IgD-negative memory B cell (primary cell): ENCODE measurements at regions not wholly inside any gene's neighbourhood (a gene's known extent, or its start where the extent isn't known, plus 50 kb on each side); places are given as distances from the start of the nearest gene placed in this dataset.

Experiments
- H3K27ac Mint-ChIP-seq, 3 donors: one replicate each; pipeline ENCODE4 v1.8.0; 2020 to 2022; ENCODE audit warnings: mild to moderate bottlenecking in 3 of 3, mixed read lengths in 3 of 3, moderate library complexity in 1 of 3
- H3K27me3 Mint-ChIP-seq: one replicate; pipeline ENCODE4 v1.8.0; 2021; ENCODE audit warnings: mixed read lengths
- H3K36me3 Mint-ChIP-seq: one replicate; pipeline ENCODE4 v1.8.0; 2020; ENCODE audit warnings: mild to moderate bottlenecking, mixed read lengths
- H3K4me1 Mint-ChIP-seq, 3 donors: one replicate each; pipeline ENCODE4 v1.8.0; 2020 to 2022; ENCODE audit warnings: mixed read lengths in 3 of 3, mild to moderate bottlenecking in 1 of 3
- H3K4me3 Mint-ChIP-seq, 4 donors: one replicate each; pipeline ENCODE4 v1.8.0; 2020 to 2022; ENCODE audit warnings: mild to moderate bottlenecking in 4 of 4, mixed read lengths in 4 of 4, moderate library complexity in 3 of 4
- H3K9me3 Mint-ChIP-seq, 3 donors: one replicate each; pipeline ENCODE4 v1.8.0; 2020 to 2021; ENCODE audit warnings: mixed read lengths in 3 of 3, mild to moderate bottlenecking in 1 of 3

DNA sequence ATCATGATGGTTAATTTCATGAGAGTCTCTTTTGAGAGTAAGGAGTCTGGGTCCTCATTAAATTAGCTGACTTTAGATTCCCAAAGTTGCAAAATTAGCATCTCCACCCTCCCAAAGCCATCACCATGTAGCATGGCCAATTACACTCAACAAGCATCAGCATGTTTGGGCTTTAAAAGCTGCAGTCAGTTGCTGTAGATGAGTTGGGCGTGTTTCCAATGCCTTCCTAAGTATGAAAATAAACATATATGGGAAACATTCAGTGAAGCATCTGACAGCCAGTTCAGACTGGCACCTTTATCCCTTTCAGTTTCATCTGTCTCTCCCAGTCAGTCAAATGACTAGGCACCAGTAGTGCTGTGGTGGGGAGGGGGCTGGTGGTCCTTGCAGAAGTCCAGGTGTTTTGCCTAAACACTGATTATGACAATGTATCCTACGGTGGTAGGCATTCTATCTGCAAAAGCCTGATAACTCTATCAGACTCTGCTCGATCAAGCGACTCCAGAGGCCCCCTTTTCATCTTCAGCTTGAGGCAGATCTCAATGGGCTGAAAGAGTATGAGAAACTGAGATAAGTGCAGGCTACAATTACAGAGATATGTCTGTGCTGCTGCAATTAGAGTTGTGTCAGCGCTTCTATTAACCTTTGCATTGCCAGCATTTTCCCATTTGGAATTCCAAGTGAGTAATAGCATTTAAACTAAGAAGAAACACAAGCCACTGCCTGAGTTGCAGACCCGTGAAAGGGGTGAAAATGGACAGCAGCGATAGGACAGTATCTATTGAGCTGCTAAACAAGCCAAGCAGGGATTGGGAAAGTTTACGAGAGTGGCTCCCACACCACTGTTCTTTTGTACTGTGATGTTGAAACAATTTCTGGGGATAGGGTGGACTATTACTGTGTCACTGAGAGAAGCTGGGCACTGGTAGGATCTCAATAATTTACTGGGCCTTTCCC is 67.3 kb upstream of the SPOPL start:
- no peaks in the 10 kb centered on the region for H3K36me3 Mint-ChIP-seq
- H3K27ac Mint-ChIP-seq, result no peak overlapping the region
- H3K27me3 Mint-ChIP-seq, result no peaks in the 10 kb centered on the region
- no peak overlapping the region for H3K4me3 Mint-ChIP-seq
- no peaks in the 10 kb centered on the region for H3K4me1 Mint-ChIP-seq
- no peaks in the 10 kb centered on the region for H3K9me3 Mint-ChIP-seq

DNA sequence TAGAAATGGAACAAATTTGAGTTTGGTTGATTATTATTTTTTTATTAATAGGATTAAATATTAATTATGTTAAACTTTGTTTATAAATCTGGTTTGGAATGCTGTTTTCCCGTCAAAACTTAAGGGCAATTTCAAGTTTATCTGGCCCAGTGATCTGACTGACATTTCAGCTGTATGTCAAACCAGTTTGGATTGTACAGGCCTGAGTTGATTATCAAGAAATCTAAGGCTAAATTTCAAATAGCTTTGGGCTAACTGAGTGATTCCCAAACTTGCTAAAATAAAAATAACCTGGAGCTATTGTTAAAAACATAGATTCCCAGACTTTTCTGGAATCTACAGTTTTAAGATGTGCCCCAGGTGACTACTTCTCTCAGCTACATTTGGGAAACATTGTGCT is 65.9 kb upstream of the SPOPL start:
- Mint-ChIP-seq H3K4me3 (no peak overlapping the region), H3K4me1 (no peaks in the 10 kb centered on the region), H3K9me3 (no peaks in the 10 kb centered on the region), H3K27me3 (no peaks in the 10 kb centered on the region), H3K27ac (no peak overlapping the region), H3K36me3 (no peaks in the 10 kb centered on the region)

DNA sequence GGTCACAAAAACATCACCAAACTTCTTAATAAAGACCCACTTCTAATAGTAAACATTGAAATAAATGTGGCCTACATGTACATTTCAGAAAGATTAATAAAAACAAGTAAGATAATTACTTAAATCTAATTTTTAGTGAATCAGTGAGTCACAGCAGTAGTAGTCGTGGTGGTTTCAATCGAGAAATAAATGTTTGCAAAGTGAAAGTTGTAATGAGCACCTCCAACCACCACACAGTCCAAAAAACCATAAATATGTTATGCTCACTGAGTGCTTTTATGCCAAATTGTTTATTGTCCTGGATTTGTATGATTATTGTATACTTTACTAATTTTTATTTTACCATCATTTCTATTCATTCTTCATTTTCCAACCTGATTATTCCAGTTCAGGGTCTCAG is 61.8 kb upstream of the SPOPL start:
- no peaks in the 10 kb centered on the region for H3K27me3 Mint-ChIP-seq

DNA sequence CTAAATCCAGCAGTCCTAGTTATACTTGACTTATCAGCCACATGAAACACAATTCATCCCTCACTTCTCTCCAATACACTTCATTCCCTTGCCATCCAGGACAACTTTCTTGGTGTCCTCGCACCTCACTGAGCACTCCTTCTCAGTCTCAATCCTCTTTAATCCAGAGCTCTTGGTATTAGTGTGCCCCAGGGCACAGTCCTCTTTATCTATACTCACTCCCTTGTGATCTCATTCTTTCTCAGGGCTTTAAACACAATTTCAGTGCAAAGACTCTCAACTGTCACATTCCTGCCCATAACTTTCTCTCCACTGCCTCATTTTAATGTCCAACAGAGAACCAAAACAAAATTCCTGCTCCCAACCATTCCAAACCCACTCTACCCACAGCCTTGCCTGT is 60.8 kb upstream of the SPOPL start:
- no peak overlapping the region for H3K27ac Mint-ChIP-seq
- H3K27me3 Mint-ChIP-seq, result no peaks in the 10 kb centered on the region
- peaks cover 0 to 2% (median 0%) of the 10 kb centered on the region in 3 donors for H3K9me3 Mint-ChIP-seq
- H3K4me1 Mint-ChIP-seq, result peaks cover 0 to 3% (median 1%) of the 10 kb centered on the region in 3 donors
- no peak overlapping the region for H3K4me3 Mint-ChIP-seq
- peaks cover 3% of the 10 kb centered on the region for H3K36me3 Mint-ChIP-seq

More for the DNA sequence above, 61.8 kb upstream of the SPOPL start:
- peaks cover 0 to 3% (median 1%) of the 10 kb centered on the region in 3 donors for H3K4me1 Mint-ChIP-seq
- H3K36me3 Mint-ChIP-seq, result peaks cover 3% of the 10 kb centered on the region
- H3K27ac Mint-ChIP-seq, result no peak overlapping the region
- no peak overlapping the region for H3K4me3 Mint-ChIP-seq
- H3K9me3 Mint-ChIP-seq, result peaks cover 0 to 2% (median 0%) of the 10 kb centered on the region in 3 donors

DNA sequence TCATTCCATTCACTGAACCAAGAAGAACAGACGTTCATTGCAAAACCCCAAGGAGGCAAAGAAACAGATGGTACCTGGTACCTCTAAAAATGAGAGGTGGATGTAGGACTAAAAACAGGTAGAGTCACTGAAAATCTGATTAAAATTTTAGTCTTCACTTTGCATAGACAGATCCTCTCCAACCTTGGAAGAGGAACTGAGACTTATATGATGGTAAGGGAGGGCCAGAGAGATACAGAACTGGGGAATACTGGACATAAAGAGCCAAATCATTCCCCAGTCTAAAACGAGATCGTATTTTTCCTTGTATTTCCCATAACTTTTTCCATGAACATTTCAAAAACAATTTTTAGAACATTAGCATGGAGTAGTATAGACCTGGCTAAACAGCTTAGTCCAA is 59.7 kb upstream of the SPOPL start:
- peaks cover 3% of the 10 kb centered on the region for H3K36me3 Mint-ChIP-seq
- H3K27me3 Mint-ChIP-seq, result no peaks in the 10 kb centered on the region
- H3K4me3 Mint-ChIP-seq, result no peak overlapping the region
- peaks cover 0 to 3% (median 1%) of the 10 kb centered on the region in 3 donors for H3K4me1 Mint-ChIP-seq
- H3K27ac Mint-ChIP-seq, result no peak overlapping the region
- peaks cover 0 to 2% (median 0%) of the 10 kb centered on the region in 3 donors for H3K9me3 Mint-ChIP-seq

DNA sequence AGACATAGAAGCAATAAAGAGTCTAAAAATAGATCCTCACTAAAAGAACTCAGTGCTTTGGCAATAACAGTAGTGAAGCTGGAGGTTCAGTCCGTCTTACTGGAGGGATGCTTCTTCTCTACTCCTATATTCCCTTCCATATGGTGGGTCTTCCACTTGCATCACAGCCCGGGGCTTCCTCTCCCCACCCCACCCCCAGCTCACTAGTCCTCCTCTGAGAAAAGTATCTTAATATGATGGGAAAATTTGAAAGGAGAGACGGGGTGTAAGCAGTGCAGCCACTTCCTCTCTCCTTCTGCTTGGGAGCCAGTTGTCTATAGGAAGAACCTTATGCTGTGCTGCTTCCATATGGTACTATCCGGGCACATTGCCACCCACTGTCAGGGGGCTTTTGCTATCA is 57.2 kb upstream of the SPOPL start:
- peaks cover 0 to 2% (median 0%) of the 10 kb centered on the region in 3 donors for H3K9me3 Mint-ChIP-seq
- H3K4me3 Mint-ChIP-seq, result no peak overlapping the region
- H3K4me1 Mint-ChIP-seq, result peaks cover 0 to 3% (median 1%) of the 10 kb centered on the region in 3 donors
- H3K27ac Mint-ChIP-seq, result no peak overlapping the region
- peaks cover 8% of the 10 kb centered on the region for H3K36me3 Mint-ChIP-seq
- H3K27me3 Mint-ChIP-seq, result no peaks in the 10 kb centered on the region

DNA sequence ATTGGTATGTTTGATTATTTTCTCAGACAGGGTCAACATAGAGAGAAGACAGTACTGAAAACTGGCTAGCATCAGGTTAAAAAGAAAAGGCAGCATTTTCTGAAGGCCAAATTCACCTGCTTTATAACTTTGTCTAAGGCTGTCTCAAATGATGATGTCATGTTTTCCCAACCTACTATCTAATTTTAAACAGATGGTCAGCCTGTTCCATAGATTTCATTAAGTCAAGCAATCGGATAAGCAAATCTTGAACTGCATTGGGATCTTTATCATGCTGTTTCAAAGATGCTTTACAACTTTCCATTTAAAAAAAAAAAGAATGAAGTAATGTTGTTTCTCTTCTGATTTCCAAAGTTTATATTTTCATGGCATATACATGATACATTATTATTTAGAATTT is 56.3 kb upstream of the SPOPL start:
- H3K36me3 Mint-ChIP-seq, result peaks cover 8% of the 10 kb centered on the region
- H3K4me1 Mint-ChIP-seq, result peaks cover 0 to 3% (median 1%) of the 10 kb centered on the region in 3 donors
- no peaks in the 10 kb centered on the region for H3K27me3 Mint-ChIP-seq
- no peak overlapping the region for H3K27ac Mint-ChIP-seq
- peaks cover 0 to 2% (median 0%) of the 10 kb centered on the region in 3 donors for H3K9me3 Mint-ChIP-seq
- no peak overlapping the region for H3K4me3 Mint-ChIP-seq

DNA sequence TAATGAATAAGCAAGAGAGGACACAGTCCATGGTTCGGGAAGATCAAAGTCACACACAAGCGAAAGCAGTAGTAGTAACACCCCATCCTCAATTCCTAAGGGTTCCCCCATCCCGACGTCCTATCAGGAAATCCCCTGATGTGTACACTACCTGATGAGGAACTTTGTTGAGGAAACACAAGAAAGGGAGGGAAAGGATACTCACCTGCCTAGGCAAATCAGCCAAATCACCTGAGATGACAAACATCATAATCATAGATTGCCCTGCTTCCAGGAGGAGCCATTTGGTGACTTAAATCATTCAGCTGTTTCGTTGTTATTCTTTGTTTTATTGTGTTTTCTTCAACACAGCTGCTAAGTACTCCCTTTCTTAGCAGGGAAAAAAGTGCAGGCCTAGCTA is 55.5 kb upstream of the SPOPL start:
- Mint-ChIP-seq H3K4me3 (no peak overlapping the region), H3K9me3 (peaks cover 0 to 2% (median 0%) of the 10 kb centered on the region in 3 donors), H3K27ac (no peak overlapping the region), H3K27me3 (no peaks in the 10 kb centered on the region), H3K36me3 (peaks cover 8% of the 10 kb centered on the region), H3K4me1 (peaks cover 0 to 3% (median 1%) of the 10 kb centered on the region in 3 donors)

DNA sequence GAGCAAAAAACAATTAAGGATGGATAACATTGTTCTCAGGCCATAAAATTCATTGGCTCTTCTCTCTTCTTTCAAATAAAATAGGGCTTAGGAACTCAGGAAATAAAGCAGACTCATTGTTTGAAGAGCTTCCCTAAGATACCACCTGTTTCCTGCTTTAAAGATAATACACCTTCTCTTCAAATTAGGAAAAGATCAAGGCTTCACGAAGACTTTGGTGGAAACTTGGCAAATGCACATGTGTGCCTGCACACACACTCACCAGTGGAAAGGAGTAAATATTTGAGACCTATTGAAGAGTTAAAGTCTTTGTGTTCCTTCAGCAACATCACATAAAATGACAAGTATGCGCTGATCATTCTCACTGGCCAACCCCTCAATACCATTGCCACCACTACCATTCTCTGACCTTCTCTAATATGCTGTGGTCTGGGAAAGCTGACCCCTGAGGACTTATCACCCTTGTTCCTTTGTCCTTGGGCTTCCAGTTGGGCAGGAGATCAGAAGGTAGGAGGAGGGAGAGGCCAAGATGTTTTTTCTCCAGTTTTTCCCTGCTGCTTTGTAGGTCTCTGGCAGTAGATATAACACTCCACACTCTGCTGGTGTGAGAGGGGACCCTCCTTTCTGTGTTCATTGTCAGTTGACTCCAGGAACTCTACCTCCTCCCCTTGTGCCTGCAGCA is 53.5 kb upstream of the SPOPL start:
- Mint-ChIP-seq H3K9me3 (peaks cover 0 to 2% (median 0%) of the 10 kb centered on the region in 3 donors), H3K4me1 (no peaks in the 10 kb centered on the region), H3K27ac (no peak overlapping the region), H3K27me3 (no peaks in the 10 kb centered on the region), H3K36me3 (peaks cover 8% of the 10 kb centered on the region), H3K4me3 (no peak overlapping the region)
